GM23248 (cell line): ENCODE measurements at regions not wholly inside any gene's neighbourhood (a gene's known extent, or its start where the extent isn't known, plus 50 kb on each side); places are given as distances from the start of the nearest gene placed in this dataset.

Experiments used
- EZH2 ChIP-seq: fragments of 200-600 bp; sonication (generic); IDR thresholded peaks from 2 replicates; pipeline ENCODE4 v1.6.1; 2018; ENCODE audit warnings: antibody characterized with exemption, mild to moderate bottlenecking; ENCODE audit not compliant: insufficient read depth, poor library complexity, severe bottlenecking
- EZH2phosphoT487 ChIP-seq: fragments of 200-600 bp; sonication (generic); IDR thresholded peaks from 2 replicates; pipeline ENCODE4 v1.6.1; 2018; ENCODE audit warnings: antibody characterized with exemption, moderate library complexity, mild to moderate bottlenecking, low read depth; ENCODE audit not compliant: insufficient read depth

GRCh38 chr2:23015651-23016200, 369.3 kb upstream of the KLHL29 start:
- no peak for TF ChIP-seq EZH2phosphoT487
- no peak for TF ChIP-seq EZH2
